ENCODE measurements at regions not wholly inside any gene's neighbourhood (a gene's known extent, or its start where the extent isn't known, plus 50 kb on each side); places are given as distances from the start of the nearest gene placed in this dataset.

DNA sequence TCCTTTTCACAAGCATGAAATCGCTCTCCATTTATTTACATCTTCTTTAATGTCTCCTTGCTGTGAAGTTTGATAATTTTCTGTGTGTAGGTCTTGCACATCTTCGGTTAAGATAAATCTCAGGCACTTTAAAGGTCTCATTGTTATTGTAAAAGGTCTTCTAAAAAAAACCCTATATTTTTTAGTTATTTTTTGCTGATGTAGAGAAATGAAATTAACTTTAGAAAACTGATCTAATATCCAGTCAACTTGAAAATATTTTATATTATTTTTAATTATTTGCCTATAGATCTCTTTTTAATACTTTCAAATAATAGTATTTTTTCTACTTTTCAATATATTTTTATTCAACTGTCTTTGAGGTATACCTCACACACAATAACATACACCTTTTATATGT is 169.4 kb downstream of the INSIG2 start:
- Histone ChIP-seq H3K27me3 (ENCODE audit: control insufficient read depth in 4 of 4, insufficient read depth in 4 of 4, low read length in 3 of 4) (no peaks in the 10 kb centered on the region), H3K4me1 (ENCODE audit: control insufficient read depth in 4 of 4, insufficient read depth in 4 of 4, low read length in 3 of 4) (peaks cover 0 to 3% (median 0%) of the 10 kb centered on the region in 4 donors)
- 89% methylated on average over 2 of the region's 2 CpGs for WGBS

DNA sequence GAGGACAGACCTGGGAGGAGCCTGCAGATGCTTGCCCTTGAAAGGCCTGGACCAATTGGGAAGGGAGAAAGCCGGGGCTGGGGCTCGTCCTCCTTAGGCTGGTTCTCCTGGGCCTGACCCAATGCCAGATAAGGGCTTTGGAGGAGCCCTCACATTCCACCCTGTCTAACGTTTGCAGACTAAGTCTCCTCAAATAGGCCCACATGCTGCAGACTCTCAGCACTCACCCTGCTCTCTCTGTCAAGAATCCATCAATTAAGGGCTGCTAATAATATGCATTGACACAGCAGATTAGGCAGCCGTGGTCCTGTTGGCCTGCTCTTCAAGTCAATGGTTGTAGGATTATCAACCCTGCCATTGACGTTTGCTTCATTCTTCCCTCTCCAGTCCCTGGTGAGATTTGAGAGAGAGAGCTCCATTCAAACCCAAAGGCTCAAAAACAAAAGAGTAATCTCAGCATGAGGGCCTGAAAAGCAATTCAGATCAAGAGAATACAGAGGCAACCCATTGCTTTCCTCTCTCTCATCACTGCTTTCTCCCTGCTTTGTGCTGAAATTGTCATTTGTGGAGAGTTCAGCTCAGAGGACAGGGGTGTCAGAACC is 167.6 kb downstream of the INSIG2 start:
- H3K36me3 ChIP-seq (ENCODE audit: control insufficient read depth in 4 of 4, insufficient read depth in 3 of 4, low read depth in 1 of 4, low read length in 3 of 4), result no peaks in the 10 kb centered on the region
- H3K9ac ChIP-seq (ENCODE audit: low read depth in 1 of 2, low read length in 2 of 2), result no peak overlapping the region
- H3K4me1 ChIP-seq (ENCODE audit: control insufficient read depth in 4 of 4, insufficient read depth in 4 of 4, low read length in 3 of 4), result peaks cover 0 to 3% (median 0%) of the 10 kb centered on the region in 4 donors
- H3K27me3 ChIP-seq (ENCODE audit: control insufficient read depth in 4 of 4, insufficient read depth in 4 of 4, low read length in 3 of 4), result no peaks in the 10 kb centered on the region
- no peak for DNase-seq (ENCODE audit: low spot score)
- no peak overlapping the region for H3K27ac ChIP-seq (ENCODE audit: low read depth in 1 of 2, low read length in 2 of 2)
- H3K9me3 ChIP-seq (ENCODE audit: control insufficient read depth in 4 of 4, low read length in 3 of 4), result peaks cover 0 to 6% (median 0%) of the 10 kb centered on the region in 4 donors
- no peak overlapping the region for H3K4me3 ChIP-seq (ENCODE audit: low read depth in 1 of 3, low read length in 3 of 3)
- 70% methylated on average over 5 of the region's 5 CpGs for WGBS
- TF ChIP-seq TAF1 (conservative IDR thresholded peaks at IDR 0.05), result no peak
- TF ChIP-seq HNF4A (conservative IDR thresholded peaks at IDR 0.05), result no peak
- TF ChIP-seq, protein P1, sequence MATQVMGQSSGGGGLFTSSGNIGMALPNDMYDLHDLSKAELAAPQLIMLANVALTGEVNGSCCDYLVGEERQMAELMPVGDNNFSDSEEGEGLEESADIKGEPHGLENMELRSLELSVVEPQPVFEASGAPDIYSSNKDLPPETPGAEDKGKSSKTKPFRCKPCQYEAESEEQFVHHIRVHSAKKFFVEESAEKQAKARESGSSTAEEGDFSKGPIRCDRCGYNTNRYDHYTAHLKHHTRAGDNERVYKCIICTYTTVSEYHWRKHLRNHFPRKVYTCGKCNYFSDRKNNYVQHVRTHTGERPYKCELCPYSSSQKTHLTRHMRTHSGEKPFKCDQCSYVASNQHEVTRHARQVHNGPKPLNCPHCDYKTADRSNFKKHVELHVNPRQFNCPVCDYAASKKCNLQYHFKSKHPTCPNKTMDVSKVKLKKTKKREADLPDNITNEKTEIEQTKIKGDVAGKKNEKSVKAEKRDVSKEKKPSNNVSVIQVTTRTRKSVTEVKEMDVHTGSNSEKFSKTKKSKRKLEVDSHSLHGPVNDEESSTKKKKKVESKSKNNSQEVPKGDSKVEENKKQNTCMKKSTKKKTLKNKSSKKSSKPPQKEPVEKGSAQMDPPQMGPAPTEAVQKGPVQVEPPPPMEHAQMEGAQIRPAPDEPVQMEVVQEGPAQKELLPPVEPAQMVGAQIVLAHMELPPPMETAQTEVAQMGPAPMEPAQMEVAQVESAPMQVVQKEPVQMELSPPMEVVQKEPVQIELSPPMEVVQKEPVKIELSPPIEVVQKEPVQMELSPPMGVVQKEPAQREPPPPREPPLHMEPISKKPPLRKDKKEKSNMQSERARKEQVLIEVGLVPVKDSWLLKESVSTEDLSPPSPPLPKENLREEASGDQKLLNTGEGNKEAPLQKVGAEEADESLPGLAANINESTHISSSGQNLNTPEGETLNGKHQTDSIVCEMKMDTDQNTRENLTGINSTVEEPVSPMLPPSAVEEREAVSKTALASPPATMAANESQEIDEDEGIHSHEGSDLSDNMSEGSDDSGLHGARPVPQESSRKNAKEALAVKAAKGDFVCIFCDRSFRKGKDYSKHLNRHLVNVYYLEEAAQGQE (IDR thresholded peaks at IDR 0.05), result no peak
- no peak for TF ChIP-seq NR2F2 (IDR thresholded peaks at IDR 0.05)
- no peak for TF ChIP-seq SP1 (IDR thresholded peaks at IDR 0.05)
- TF ChIP-seq, protein P2, sequence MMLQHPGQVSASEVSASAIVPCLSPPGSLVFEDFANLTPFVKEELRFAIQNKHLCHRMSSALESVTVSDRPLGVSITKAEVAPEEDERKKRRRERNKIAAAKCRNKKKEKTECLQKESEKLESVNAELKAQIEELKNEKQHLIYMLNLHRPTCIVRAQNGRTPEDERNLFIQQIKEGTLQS (IDR thresholded peaks at IDR 0.05), result no peak
- TF ChIP-seq, protein P3, sequence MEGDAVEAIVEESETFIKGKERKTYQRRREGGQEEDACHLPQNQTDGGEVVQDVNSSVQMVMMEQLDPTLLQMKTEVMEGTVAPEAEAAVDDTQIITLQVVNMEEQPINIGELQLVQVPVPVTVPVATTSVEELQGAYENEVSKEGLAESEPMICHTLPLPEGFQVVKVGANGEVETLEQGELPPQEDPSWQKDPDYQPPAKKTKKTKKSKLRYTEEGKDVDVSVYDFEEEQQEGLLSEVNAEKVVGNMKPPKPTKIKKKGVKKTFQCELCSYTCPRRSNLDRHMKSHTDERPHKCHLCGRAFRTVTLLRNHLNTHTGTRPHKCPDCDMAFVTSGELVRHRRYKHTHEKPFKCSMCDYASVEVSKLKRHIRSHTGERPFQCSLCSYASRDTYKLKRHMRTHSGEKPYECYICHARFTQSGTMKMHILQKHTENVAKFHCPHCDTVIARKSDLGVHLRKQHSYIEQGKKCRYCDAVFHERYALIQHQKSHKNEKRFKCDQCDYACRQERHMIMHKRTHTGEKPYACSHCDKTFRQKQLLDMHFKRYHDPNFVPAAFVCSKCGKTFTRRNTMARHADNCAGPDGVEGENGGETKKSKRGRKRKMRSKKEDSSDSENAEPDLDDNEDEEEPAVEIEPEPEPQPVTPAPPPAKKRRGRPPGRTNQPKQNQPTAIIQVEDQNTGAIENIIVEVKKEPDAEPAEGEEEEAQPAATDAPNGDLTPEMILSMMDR (IDR thresholded peaks at IDR 0.05; ENCODE audit: low read depth, low read length, missing input control), result no peak
- no peak for TF ChIP-seq FOXA1 (IDR thresholded peaks at IDR 0.05)
- TF ChIP-seq FOXA2 (IDR thresholded peaks at IDR 0.05), result no peak
- TF ChIP-seq EGR1 (IDR thresholded peaks at IDR 0.05; ENCODE audit: low read depth in 2 of 2), result no peak
- TF ChIP-seq RAD21 (IDR thresholded peaks at IDR 0.05), result no peak

More for the DNA sequence above, 169.4 kb downstream of the INSIG2 start:
- no peak overlapping the region for H3K4me3 ChIP-seq (ENCODE audit: low read depth in 1 of 3, low read length in 3 of 3)
- no peak for DNase-seq (ENCODE audit: low spot score)
- H3K36me3 ChIP-seq (ENCODE audit: control insufficient read depth in 4 of 4, insufficient read depth in 3 of 4, low read depth in 1 of 4, low read length in 3 of 4), result no peaks in the 10 kb centered on the region
- no peak overlapping the region for H3K9ac ChIP-seq (ENCODE audit: low read depth in 1 of 2, low read length in 2 of 2)
- no peak overlapping the region for H3K27ac ChIP-seq (ENCODE audit: low read depth in 1 of 2, low read length in 2 of 2)
- TF ChIP-seq EGR1 (IDR thresholded peaks at IDR 0.05; ENCODE audit: low read depth in 2 of 2), result no peak
- TF ChIP-seq, protein P2 (IDR thresholded peaks at IDR 0.05), result no peak
- TF ChIP-seq JUND (IDR thresholded peaks at IDR 0.05), result no peak
- TF ChIP-seq, protein P3 (IDR thresholded peaks at IDR 0.05; ENCODE audit: low read depth, low read length, missing input control), result no peak
- TF ChIP-seq GABPA (IDR thresholded peaks at IDR 0.05 in 1 of 2, conservative IDR thresholded peaks at IDR 0.05 in 1 of 2), result no peak
- no peak for TF ChIP-seq TAF1 (conservative IDR thresholded peaks at IDR 0.05)
- no peak for TF ChIP-seq YY1 (IDR thresholded peaks at IDR 0.05)
- no peak for TF ChIP-seq RXRA (IDR thresholded peaks at IDR 0.05)
- no peak for TF ChIP-seq FOXA1 (IDR thresholded peaks at IDR 0.05)
- TF ChIP-seq, protein P4, sequence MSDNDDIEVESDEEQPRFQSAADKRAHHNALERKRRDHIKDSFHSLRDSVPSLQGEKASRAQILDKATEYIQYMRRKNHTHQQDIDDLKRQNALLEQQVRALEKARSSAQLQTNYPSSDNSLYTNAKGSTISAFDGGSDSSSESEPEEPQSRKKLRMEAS (IDR thresholded peaks at IDR 0.05), result no peak
- no peak for TF ChIP-seq SP1 (IDR thresholded peaks at IDR 0.05)
- TF ChIP-seq, protein P1 (IDR thresholded peaks at IDR 0.05), result no peak
- no peak for TF ChIP-seq RAD21 (IDR thresholded peaks at IDR 0.05)
- TF ChIP-seq HNF4A (conservative IDR thresholded peaks at IDR 0.05), result no peak
- H3K9me3 ChIP-seq (ENCODE audit: control insufficient read depth in 4 of 4, low read length in 3 of 4), result peaks cover 0 to 6% (median 0%) of the 10 kb centered on the region in 4 donors

Data from liver (tissue), 8 donors.